Sigmoid colon (tissue), 4 donors: ENCODE measurements at regions not wholly inside any gene's neighbourhood (a gene's known extent, or its start where the extent isn't known, plus 50 kb on each side); places are given as distances from the start of the nearest gene placed in this dataset.

Experiments used
- CTCF ChIP-seq, 4 experiments: fragments of 450-650 bp in 3 of 4; fragments of 200-600 bp in 1 of 4; IDR thresholded peaks; one replicate each; pipeline ENCODE4 v1.5.1; 2016 to 2019; ENCODE audit warnings: antibody characterized with exemption in 4 of 4, mild to moderate bottlenecking in 3 of 4, moderate library complexity in 2 of 4
- EP300 ChIP-seq, 4 donors: sonication (generic); formaldehyde crosslinking; IDR thresholded peaks; one replicate each; pipeline ENCODE4 v1.6.1; 2017; ENCODE audit warnings: antibody characterized with exemption in 4 of 4
- POLR2A ChIP-seq, 2 donors: fragments of 450-650 bp; IDR thresholded peaks; one replicate each; pipeline ENCODE4 v1.6.1; 2016; ENCODE audit warnings: antibody characterized with exemption in 2 of 2, mild to moderate bottlenecking in 2 of 2, moderate library complexity in 2 of 2
- POLR2AphosphoS5 ChIP-seq, 4 donors: sonication (generic); formaldehyde crosslinking; IDR thresholded peaks; one replicate each; pipeline ENCODE4 v1.6.1; 2017; ENCODE audit warnings: antibody characterized with exemption in 4 of 4

GRCh38 chr18:51350081-51350480 lies 152.6 kb upstream of the MEX3C start:
- TF ChIP-seq CTCF (IDR thresholded peaks at IDR 0.05) (no peak), EP300 (IDR thresholded peaks at IDR 0.05) (no peak), POLR2A (IDR thresholded peaks at IDR 0.05) (no peak), POLR2AphosphoS5 (IDR thresholded peaks at IDR 0.05) (no peak)
